ENCODE measurements at regions not wholly inside any gene's neighbourhood (a gene's known extent, or its start where the extent isn't known, plus 50 kb on each side); places are given as distances from the start of the nearest gene placed in this dataset.
"Not testable (repeated sequence)": the region's sequence is repeated elsewhere in the genome, so short reads cannot be mapped to it uniquely, and the experiment has no call there.

GRCh38 chr1:70608815-70609214 lies 197.7 kb downstream of the CTH start:
- no peaks in the 10 kb centered on the region for H3K4me1 Mint-ChIP-seq
- no peak overlapping the region for H3K4me3 Mint-ChIP-seq
- Histone ChIP-seq H3K4me3 (ENCODE audit: control extremely low read depth in 1 of 5, extremely low read depth in 1 of 5, insufficient read depth in 1 of 5, low read depth in 2 of 5, low read length in 4 of 5) (no peak overlapping the region), H3K9me3 (ENCODE audit: control extremely low read depth in 1 of 3, control insufficient read depth in 2 of 3, insufficient read depth in 1 of 3, low read length in 2 of 3) (no peaks in the 10 kb centered on the region), H3K4me2 (replicated peaks; ENCODE audit: low read depth, low read length, poor library complexity, severe bottlenecking) (no peak overlapping the region), H3K79me2 (ENCODE audit: control insufficient read depth, insufficient read depth, low read length) (no peaks in the 10 kb centered on the region), H3K27ac (ENCODE audit: low read length in 2 of 2) (no peak overlapping the region), H3K36me3 (replicated peaks in 1 of 2; ENCODE audit: control extremely low read depth in 1 of 2, control insufficient read depth in 1 of 2, extremely low read depth in 1 of 2, insufficient read depth in 2 of 2, low read length in 1 of 2) (no peaks in the 10 kb centered on the region), H2AFZ (ENCODE audit: insufficient read depth, low read depth, low read length, poor library complexity, severe bottlenecking) (no peak overlapping the region), H3K9ac (ENCODE audit: low read length) (no peak overlapping the region), H3K4me1 (ENCODE audit: control insufficient read depth in 2 of 2, insufficient read depth in 2 of 2, low read length in 2 of 2) (no peaks in the 10 kb centered on the region), H3K27me3 (replicated peaks in 1 of 4; ENCODE audit: control extremely low read depth in 1 of 4, control insufficient read depth in 3 of 4, insufficient read depth in 4 of 4, low read length in 3 of 4) (no peaks in the 10 kb centered on the region), H4K20me1 (ENCODE audit: control insufficient read depth, insufficient read depth, low read length, poor library complexity, severe bottlenecking) (no peaks in the 10 kb centered on the region)
- CTCF ChIA-PET = no interaction called here
- no peak for TF ChIP-seq CTCF (IDR thresholded peaks at IDR 0.05)
- no peak for TF ChIP-seq EZH2 (IDR thresholded peaks at IDR 0.05; ENCODE audit: borderline replicate concordance, insufficient read depth, low read depth, low read length, poor library complexity, severe bottlenecking)
- POLR2A ChIA-PET = no interaction called here
- no peak overlapping the region for H3K27ac Mint-ChIP-seq
- peaks cover 2% of the 10 kb centered on the region for H3K9me3 Mint-ChIP-seq (ENCODE audit: insufficient read depth)
- ATAC-seq (ENCODE audit: low read depth) (no peak), DNase-seq (no peak)
- H3K27me3 Mint-ChIP-seq = no peaks in the 10 kb centered on the region
- 100% methylated on average over 1 of the region's 2 CpGs for WGBS (ENCODE audit: insufficient coverage)
- intact Hi-C loops (cut with micrococcal nuclease) = no loop called here

GRCh38 chr1:70610164-70610563 lies 199.1 kb downstream of the CTH start:
- H3K4me3 Mint-ChIP-seq; H3K9me3 ChIP-seq (ENCODE audit: control extremely low read depth in 1 of 3, control insufficient read depth in 2 of 3, insufficient read depth in 1 of 3, low read length in 2 of 3); CTCF ChIA-PET; H3K9ac ChIP-seq (ENCODE audit: low read length); H3K27ac Mint-ChIP-seq; H3K27ac ChIP-seq (ENCODE audit: low read length in 2 of 2); ATAC-seq (ENCODE audit: low read depth); H3K4me3 ChIP-seq (ENCODE audit: control extremely low read depth in 1 of 5, extremely low read depth in 1 of 5, insufficient read depth in 1 of 5, low read depth in 2 of 5, low read length in 4 of 5); H3K27me3 Mint-ChIP-seq; H2AFZ ChIP-seq (ENCODE audit: insufficient read depth, low read depth, low read length, poor library complexity, severe bottlenecking); H3K36me3 ChIP-seq (replicated peaks in 1 of 2; ENCODE audit: control extremely low read depth in 1 of 2, control insufficient read depth in 1 of 2, extremely low read depth in 1 of 2, insufficient read depth in 2 of 2, low read length in 1 of 2); H3K79me2 ChIP-seq (ENCODE audit: control insufficient read depth, insufficient read depth, low read length); DNase-seq; H3K4me1 ChIP-seq (ENCODE audit: control insufficient read depth in 2 of 2, insufficient read depth in 2 of 2, low read length in 2 of 2); H3K9me3 Mint-ChIP-seq (ENCODE audit: insufficient read depth); POLR2A ChIA-PET; H3K4me1 Mint-ChIP-seq; intact Hi-C loops (cut with micrococcal nuclease); H4K20me1 ChIP-seq (ENCODE audit: control insufficient read depth, insufficient read depth, low read length, poor library complexity, severe bottlenecking); H3K27me3 ChIP-seq (replicated peaks in 1 of 4; ENCODE audit: control extremely low read depth in 1 of 4, control insufficient read depth in 3 of 4, insufficient read depth in 4 of 4, low read length in 3 of 4); H3K4me2 ChIP-seq (replicated peaks; ENCODE audit: low read depth, low read length, poor library complexity, severe bottlenecking): not testable (repeated sequence)
- WGBS (ENCODE audit: insufficient coverage) = no CpG with 5 or more reads among the region's 3 CpGs
